Endodermal cell (in vitro differentiated cells): ENCODE measurements at regions not wholly inside any gene's neighbourhood (a gene's known extent, or its start where the extent isn't known, plus 50 kb on each side); places are given as distances from the start of the nearest gene placed in this dataset.

ENCODE experiments used
- DNase-seq: peaks from one replicate; pipeline ENCODE4 v3.0.0-alpha.2; 2017
- H3K27ac ChIP-seq: 2 replicates; pipeline ENCODE4 v1.5.1; 2013; ENCODE audit warnings: mild to moderate bottlenecking, low read depth, low read length, moderate library complexity
- H3K27me3 ChIP-seq: 2 replicates; pipeline ENCODE4 v1.6.1; 2013; ENCODE audit warnings: mild to moderate bottlenecking, low read length, moderate library complexity; ENCODE audit not compliant: insufficient read depth, control insufficient read depth, poor library complexity, severe bottlenecking
- H3K36me3 ChIP-seq: 2 replicates; pipeline ENCODE4 v1.7.0; 2013; ENCODE audit warnings: mild to moderate bottlenecking, low read length, moderate library complexity; ENCODE audit not compliant: control insufficient read depth, insufficient read depth
- H3K4me1 ChIP-seq: one replicate; pipeline ENCODE4 v1.7.0; 2013; ENCODE audit warnings: low read length; ENCODE audit not compliant: control insufficient read depth, insufficient read depth
- H3K4me3 ChIP-seq: 2 replicates; pipeline ENCODE4 v1.5.1; 2013; ENCODE audit warnings: mild to moderate bottlenecking, low read length, moderate library complexity
- H3K9ac ChIP-seq: 2 replicates; pipeline ENCODE4 v1.6.1; 2013; ENCODE audit warnings: mild to moderate bottlenecking, low read length, moderate library complexity; ENCODE audit not compliant: poor library complexity, severe bottlenecking; ENCODE audit errors: extremely low read depth
- H3K9me3 ChIP-seq: 2 replicates; pipeline ENCODE4 v1.6.1; 2013; ENCODE audit warnings: mild to moderate bottlenecking, low read length, moderate library complexity; ENCODE audit not compliant: control insufficient read depth
- H3K27ac Mint-ChIP-seq: 2 replicates; pipeline ENCODE4 v1.8.0; 2020; ENCODE audit warnings: mixed read lengths
- H3K27me3 Mint-ChIP-seq: 2 replicates; pipeline ENCODE4 v1.8.0; 2021; ENCODE audit warnings: mild to moderate bottlenecking, mixed read lengths; ENCODE audit not compliant: insufficient read depth
- H3K36me3 Mint-ChIP-seq: 2 replicates; pipeline ENCODE4 v1.8.0; 2020; ENCODE audit warnings: low read depth, mixed read lengths
- H3K4me1 Mint-ChIP-seq: 2 replicates; pipeline ENCODE4 v1.8.0; 2020; ENCODE audit warnings: mixed read lengths
- H3K4me3 Mint-ChIP-seq: 2 replicates; pipeline ENCODE4 v1.8.0; 2020; ENCODE audit warnings: mild to moderate bottlenecking, moderate library complexity, mixed read lengths
- H3K9me3 Mint-ChIP-seq: 2 replicates; pipeline ENCODE4 v1.8.0; 2020; ENCODE audit warnings: mild to moderate bottlenecking, mixed read lengths
- WGBS, 2 experiments: methylation state at CpG; one replicate each; pipeline versions ENCODE4 v1.1.5 to v1.1.7; 2013; ENCODE audit warnings: missing lambda C conversion rate in 2 of 2, mixed read lengths in 1 of 2; ENCODE audit not compliant: insufficient coverage in 1 of 2, insufficient read length in 1 of 2; 5-methylcytosine and 5-hydroxymethylcytosine counted together
- TF ChIP-seq, protein P1 (sequence below): fragments of 200-600 bp; sonication (generic); conservative IDR thresholded peaks from 2 replicates; pipeline ENCODE4 v1.5.0; 2021; ENCODE audit warnings: antibody characterized with exemption, mild to moderate bottlenecking

DNA sequence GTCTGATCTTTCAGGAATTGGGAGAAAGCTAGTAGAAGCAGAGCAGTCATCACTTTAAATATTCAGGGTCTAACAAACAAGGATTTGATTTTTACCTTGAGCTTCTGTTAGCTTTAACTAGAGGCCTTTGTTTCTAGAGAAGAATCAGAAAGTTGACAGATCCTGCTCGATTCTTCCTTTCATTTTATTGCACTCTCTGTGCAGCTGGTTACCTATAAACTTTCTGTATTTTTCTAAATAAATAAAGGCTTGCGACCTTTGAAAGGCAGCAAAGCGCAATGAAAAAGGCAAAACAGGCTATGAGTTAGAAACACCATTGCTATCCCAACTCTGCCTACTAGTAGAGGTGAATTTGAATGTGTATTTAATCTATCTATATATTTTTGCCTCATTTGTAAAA is 101.4 kb upstream of the NPY2R start:
- no peak overlapping the region for H3K27ac Mint-ChIP-seq
- peaks cover 3% of the 10 kb centered on the region for H3K4me1 Mint-ChIP-seq
- H3K36me3 Mint-ChIP-seq, result no peaks in the 10 kb centered on the region
- Histone ChIP-seq H3K4me3 (no peak overlapping the region), H3K9ac (no peak overlapping the region), H3K27ac (no peak overlapping the region), H3K4me1 (no peaks in the 10 kb centered on the region), H3K27me3 (no peaks in the 10 kb centered on the region), H3K36me3 (no peaks in the 10 kb centered on the region), H3K9me3 (no peaks in the 10 kb centered on the region)
- TF ChIP-seq, protein P1, sequence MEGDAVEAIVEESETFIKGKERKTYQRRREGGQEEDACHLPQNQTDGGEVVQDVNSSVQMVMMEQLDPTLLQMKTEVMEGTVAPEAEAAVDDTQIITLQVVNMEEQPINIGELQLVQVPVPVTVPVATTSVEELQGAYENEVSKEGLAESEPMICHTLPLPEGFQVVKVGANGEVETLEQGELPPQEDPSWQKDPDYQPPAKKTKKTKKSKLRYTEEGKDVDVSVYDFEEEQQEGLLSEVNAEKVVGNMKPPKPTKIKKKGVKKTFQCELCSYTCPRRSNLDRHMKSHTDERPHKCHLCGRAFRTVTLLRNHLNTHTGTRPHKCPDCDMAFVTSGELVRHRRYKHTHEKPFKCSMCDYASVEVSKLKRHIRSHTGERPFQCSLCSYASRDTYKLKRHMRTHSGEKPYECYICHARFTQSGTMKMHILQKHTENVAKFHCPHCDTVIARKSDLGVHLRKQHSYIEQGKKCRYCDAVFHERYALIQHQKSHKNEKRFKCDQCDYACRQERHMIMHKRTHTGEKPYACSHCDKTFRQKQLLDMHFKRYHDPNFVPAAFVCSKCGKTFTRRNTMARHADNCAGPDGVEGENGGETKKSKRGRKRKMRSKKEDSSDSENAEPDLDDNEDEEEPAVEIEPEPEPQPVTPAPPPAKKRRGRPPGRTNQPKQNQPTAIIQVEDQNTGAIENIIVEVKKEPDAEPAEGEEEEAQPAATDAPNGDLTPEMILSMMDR, result no peak
- WGBS, 2 experiments, result 83 to 91% methylated on average over 1 to 3 of the region's 3 CpGs
- DNase-seq, result no peak
- no peaks in the 10 kb centered on the region for H3K27me3 Mint-ChIP-seq
- H3K4me3 Mint-ChIP-seq, result no peak overlapping the region
- peaks cover 16% of the 10 kb centered on the region for H3K9me3 Mint-ChIP-seq

- H3K4me3 ChIP-seq, result no peak overlapping the region
- H3K27ac ChIP-seq, result no peak overlapping the region
- H3K36me3 ChIP-seq, result no peaks in the 10 kb centered on the region
- no peaks in the 10 kb centered on the region for H3K27me3 ChIP-seq
- H3K9ac ChIP-seq, result no peak overlapping the region
- no peaks in the 10 kb centered on the region for H3K4me1 ChIP-seq
- Mint-ChIP-seq H3K4me3 (no peak overlapping the region), H3K4me1 (no peaks in the 10 kb centered on the region), H3K27ac (no peak overlapping the region), H3K27me3 (no peaks in the 10 kb centered on the region), H3K9me3 (peaks cover 71% of the 10 kb centered on the region), H3K36me3 (no peaks in the 10 kb centered on the region)
- no peak for DNase-seq
- TF ChIP-seq, protein P1, result no peak
- H3K9me3 ChIP-seq, result peaks cover 40% of the 10 kb centered on the region
Observed at GRCh38 chr4:155114790-155115189, 93.6 kb upstream of the NPY2R start.

DNA sequence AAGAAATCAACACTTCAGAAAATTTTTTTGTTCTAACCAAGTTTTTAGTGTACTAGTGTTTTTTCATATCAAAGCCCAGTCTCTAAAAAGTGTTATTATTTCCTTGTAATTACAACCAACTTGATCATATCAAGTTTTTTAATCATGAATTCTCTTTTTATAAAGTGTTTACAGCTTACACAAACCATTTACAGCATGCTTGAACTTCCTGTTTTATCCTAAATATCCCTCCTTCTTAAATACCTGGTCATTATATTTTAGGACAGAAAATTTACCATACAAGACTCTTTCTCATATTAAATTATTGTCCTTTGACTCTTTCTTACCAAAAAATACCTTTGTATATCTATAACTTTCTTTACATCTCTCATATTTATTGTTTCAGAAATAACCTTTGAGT is 89.4 kb upstream of the NPY2R start:
- no peaks in the 10 kb centered on the region for H3K36me3 ChIP-seq
- H3K27me3 Mint-ChIP-seq, result no peaks in the 10 kb centered on the region

More for the DNA sequence above, 89.4 kb upstream of the NPY2R start:
- Histone ChIP-seq H3K4me1 (no peaks in the 10 kb centered on the region), H3K27me3 (no peaks in the 10 kb centered on the region), H3K27ac (no peak overlapping the region), H3K9me3 (peaks cover 51% of the 10 kb centered on the region), H3K4me3 (no peak overlapping the region), H3K9ac (no peak overlapping the region)
- peaks cover 46% of the 10 kb centered on the region for H3K9me3 Mint-ChIP-seq
- H3K4me1 Mint-ChIP-seq, result no peaks in the 10 kb centered on the region
- H3K36me3 Mint-ChIP-seq, result no peaks in the 10 kb centered on the region
- no peak for DNase-seq
- no peak overlapping the region for H3K27ac Mint-ChIP-seq
- TF ChIP-seq, protein P1, result no peak
- no peak overlapping the region for H3K4me3 Mint-ChIP-seq
